Spleen (tissue), 11 donors: ENCODE measurements at regions not wholly inside any gene's neighbourhood (a gene's known extent, or its start where the extent isn't known, plus 50 kb on each side); places are given as distances from the start of the nearest gene placed in this dataset.

Source experiments
- DNase-seq: peaks from one replicate; pipeline ENCODE4 v3.0.0-alpha.2; 2020
- H3K27ac ChIP-seq, 8 donors: fragments of 200-600 bp; sonication (generic) in 7 of 8; 1 replicate in 4 of 8; 2 replicates in 4 of 8; pipeline versions ENCODE4 v1.5.0 to v1.8.0; 2016 to 2021; ENCODE audit warnings: inconsistent platforms in 4 of 8, mild to moderate bottlenecking in 4 of 8, moderate library complexity in 1 of 8
- H3K27me3 ChIP-seq, 7 donors: fragments of 200-600 bp; sonication (generic) in 6 of 7; replicated peaks in 1 of 7; 1 replicate in 4 of 7; 2 replicates in 3 of 7; pipeline versions ENCODE4 v1.5.0 to v1.8.0; 2016 to 2021; ENCODE audit warnings: inconsistent platforms in 3 of 7, mild to moderate bottlenecking in 1 of 7
- H3K36me3 ChIP-seq, 6 donors: fragments of 200-600 bp; sonication (generic) in 5 of 6; 1 replicate in 4 of 6; 2 replicates in 2 of 6; pipeline versions ENCODE4 v1.5.0 to v1.8.0; 2016 to 2021; ENCODE audit warnings: inconsistent platforms in 2 of 6
- H3K4me1 ChIP-seq, 6 donors: fragments of 200-600 bp; sonication (generic) in 5 of 6; 1 replicate in 3 of 6; 2 replicates in 3 of 6; pipeline versions ENCODE4 v1.5.0 to v1.8.0; 2016 to 2021; ENCODE audit warnings: inconsistent platforms in 3 of 6
- H3K4me3 ChIP-seq, 8 donors: fragments of 200-600 bp; sonication (generic) in 7 of 8; 1 replicate in 4 of 8; 2 replicates in 4 of 8; pipeline versions ENCODE4 v1.5.0 to v1.8.0; 2016 to 2021; ENCODE audit warnings: inconsistent platforms in 4 of 8, mild to moderate bottlenecking in 4 of 8, moderate library complexity in 2 of 8
- H3K9me3 ChIP-seq, 8 donors: fragments of 200-600 bp; sonication (generic) in 7 of 8; 1 replicate in 4 of 8; 2 replicates in 4 of 8; pipeline versions ENCODE4 v1.5.0 to v1.8.0; 2016 to 2021; ENCODE audit warnings: inconsistent platforms in 4 of 8
- CTCF ChIP-seq, 11 experiments: fragments of 200-600 bp in 7 of 11; fragments of 450-650 bp in 4 of 11; sonication (generic) in 4 of 11; IDR thresholded peaks in 8 of 11; conservative IDR thresholded peaks in 3 of 11; 1 replicate in 7 of 11; 2 replicates in 4 of 11; pipeline versions ENCODE4 v1.4.0 to v1.8.0; 2016 to 2021; ENCODE audit warnings: antibody characterized with exemption in 11 of 11, inconsistent platforms in 4 of 11, mild to moderate bottlenecking in 1 of 11
- POLR2A ChIP-seq, 3 donors: fragments of 450-650 bp; IDR thresholded peaks; one replicate each; pipeline ENCODE4 v1.5.1; 2017; ENCODE audit warnings: antibody characterized with exemption in 3 of 3, mild to moderate bottlenecking in 1 of 3
- POLR2AphosphoS5 ChIP-seq, 3 donors: sonication (generic); formaldehyde crosslinking; IDR thresholded peaks; one replicate each; pipeline ENCODE4 v1.5.1; 2017; ENCODE audit warnings: antibody characterized with exemption in 3 of 3
- WGBS, 5 donors: extraction: QIAGEN DNeasy Blood & Tissue Kit in 3 of 5; methylation state at CpG; one replicate each; pipeline versions ENCODE4 v1.1.5 to v1.1.7; 2013 to 2018; 5-methylcytosine and 5-hydroxymethylcytosine counted together
- intact Hi-C: fragments of 100-400 bp; cut with DNase I; formaldehyde crosslinking; loops from one replicate; pipeline ENCODE4 v1.15.0; 2023; ENCODE audit warnings: low total_unique reads
- donor health status: healthy with polysubstance abuse.
- donor health status: DM: no; HTN: no; CAD: no; lungs with moderate emphysema.
- donor health status: DM: no; HTN: no; CAD: no.
- donor health status: Bipolar disorder and iron deficiency.
- donor health status: healthy.
- donor health status: DM: no; HTN: no; CAD: no.
- donor health status: DM: yes; HTN: yes; CAD: no.

GRCh38 chr10:61164458-61165160 is 220.6 kb upstream of the RHOBTB1 start:
- H3K27ac ChIP-seq = peak overlapping the region in 2 of 8 donors; percentile 3 to 45
- DNase-seq = no peak
- no peak for TF ChIP-seq CTCF (IDR thresholded peaks at IDR 0.05 in 8 of 11, conservative IDR thresholded peaks at IDR 0.05 in 3 of 11)
- no peak for TF ChIP-seq POLR2A (IDR thresholded peaks at IDR 0.05)
- no peak for TF ChIP-seq POLR2AphosphoS5 (IDR thresholded peaks at IDR 0.05)
- intact Hi-C loops = no loop called here
- H3K4me1 ChIP-seq = no peaks in the 10 kb centered on the region
- H3K36me3 ChIP-seq = no peaks in the 10 kb centered on the region
- no peak overlapping the region for H3K4me3 ChIP-seq
- H3K9me3 ChIP-seq = peaks cover 0 to 13% (median 2%) of the 10 kb centered on the region in 8 donors
- WGBS, 5 donors = 57 to 87% (median 71%) methylated on average over 6 of the region's 6 CpGs
- no peaks in the 10 kb centered on the region for H3K27me3 ChIP-seq

GRCh38 chr10:61163403-61163802 is 219.4 kb upstream of the RHOBTB1 start:
- H3K27ac ChIP-seq = no peak overlapping the region
- intact Hi-C loops = no loop called here
- WGBS, 5 donors = 89 to 96% (median 94%) methylated on average over 7 of the region's 7 CpGs
- H3K4me3 ChIP-seq = no peak overlapping the region
- H3K27me3 ChIP-seq = no peaks in the 10 kb centered on the region
- no peaks in the 10 kb centered on the region for H3K4me1 ChIP-seq
- no peak for TF ChIP-seq CTCF (IDR thresholded peaks at IDR 0.05 in 8 of 11, conservative IDR thresholded peaks at IDR 0.05 in 3 of 11)
- no peak for TF ChIP-seq POLR2A (IDR thresholded peaks at IDR 0.05)
- no peak for TF ChIP-seq POLR2AphosphoS5 (IDR thresholded peaks at IDR 0.05)
- peaks cover 0 to 13% (median 2%) of the 10 kb centered on the region in 8 donors for H3K9me3 ChIP-seq
- no peak for DNase-seq
- no peaks in the 10 kb centered on the region for H3K36me3 ChIP-seq

GRCh38 chr10:61160253-61160652 is 216.3 kb upstream of the RHOBTB1 start:
- WGBS, 5 donors = 80 to 97% (median 94%) methylated on average over 4 of the region's 4 CpGs
- H3K4me1 ChIP-seq = no peaks in the 10 kb centered on the region
- H3K27me3 ChIP-seq = no peaks in the 10 kb centered on the region
- no peak for DNase-seq
- no peak overlapping the region for H3K4me3 ChIP-seq
- TF ChIP-seq CTCF (IDR thresholded peaks at IDR 0.05 in 8 of 11, conservative IDR thresholded peaks at IDR 0.05 in 3 of 11) (no peak), POLR2A (IDR thresholded peaks at IDR 0.05) (no peak), POLR2AphosphoS5 (IDR thresholded peaks at IDR 0.05) (no peak)
- H3K36me3 ChIP-seq = no peaks in the 10 kb centered on the region
- intact Hi-C loops = no loop called here
- H3K27ac ChIP-seq = no peak overlapping the region
- H3K9me3 ChIP-seq = no peaks in the 10 kb centered on the region

GRCh38 chr10:61159253-61159652 is 215.3 kb upstream of the RHOBTB1 start:
- Histone ChIP-seq H3K27ac (no peak overlapping the region), H3K4me3 (no peak overlapping the region), H3K27me3 (no peaks in the 10 kb centered on the region), H3K9me3 (no peaks in the 10 kb centered on the region), H3K36me3 (no peaks in the 10 kb centered on the region), H3K4me1 (no peaks in the 10 kb centered on the region)
- no peak for DNase-seq
- TF ChIP-seq POLR2AphosphoS5 (IDR thresholded peaks at IDR 0.05) = no peak
- no peak for TF ChIP-seq CTCF (IDR thresholded peaks at IDR 0.05 in 8 of 11, conservative IDR thresholded peaks at IDR 0.05 in 3 of 11)
- TF ChIP-seq POLR2A (IDR thresholded peaks at IDR 0.05) = no peak
- 50 to 83% (median 60%) methylated on average over 2 of the region's 2 CpGs for WGBS, 5 donors
- intact Hi-C loops = no loop called here
